ENCODE measurements at regions not wholly inside any gene's neighbourhood (a gene's known extent, or its start where the extent isn't known, plus 50 kb on each side); places are given as distances from the start of the nearest gene placed in this dataset.
"Not testable (repeated sequence)": the region's sequence is repeated elsewhere in the genome, so short reads cannot be mapped to it uniquely, and the experiment has no call there.

GRCh38 chr2:35580956-35581355 lies 774.6 kb upstream of the CRIM1 start:
- no peaks in the 10 kb centered on the region for H3K4me1 ChIP-seq
- no peak overlapping the region for H3K27ac ChIP-seq
- H3K4me3 ChIP-seq: no peak overlapping the region
- no peak for TF ChIP-seq POLR2A (IDR thresholded peaks at IDR 0.05)
- TF ChIP-seq CTCF (IDR thresholded peaks at IDR 0.05): no peak
- H3K27me3 ChIP-seq: no peaks in the 10 kb centered on the region
- DNase-seq: no peak
- H3K9me3 ChIP-seq: no peaks in the 10 kb centered on the region
- H3K36me3 ChIP-seq: no peaks in the 10 kb centered on the region

- H3K4me3 ChIP-seq, H3K36me3 ChIP-seq, H3K9me3 ChIP-seq, H3K27me3 ChIP-seq, H3K27ac ChIP-seq, H3K4me1 ChIP-seq, DNase-seq: not testable (repeated sequence)
Measured at GRCh38 chr2:35568574-35568973, 787.0 kb upstream of the CRIM1 start.

GRCh38 chr2:35562488-35562887 lies 793.1 kb upstream of the CRIM1 start:
- no peaks in the 10 kb centered on the region for H3K36me3 ChIP-seq
- H3K4me3 ChIP-seq: no peak overlapping the region
- no peaks in the 10 kb centered on the region for H3K27me3 ChIP-seq
- no peak for TF ChIP-seq POLR2A (IDR thresholded peaks at IDR 0.05)
- no peak for TF ChIP-seq CTCF (IDR thresholded peaks at IDR 0.05)
- no peaks in the 10 kb centered on the region for H3K4me1 ChIP-seq
- H3K27ac ChIP-seq: no peak overlapping the region
- DNase-seq: no peak
- no peaks in the 10 kb centered on the region for H3K9me3 ChIP-seq

DNA sequence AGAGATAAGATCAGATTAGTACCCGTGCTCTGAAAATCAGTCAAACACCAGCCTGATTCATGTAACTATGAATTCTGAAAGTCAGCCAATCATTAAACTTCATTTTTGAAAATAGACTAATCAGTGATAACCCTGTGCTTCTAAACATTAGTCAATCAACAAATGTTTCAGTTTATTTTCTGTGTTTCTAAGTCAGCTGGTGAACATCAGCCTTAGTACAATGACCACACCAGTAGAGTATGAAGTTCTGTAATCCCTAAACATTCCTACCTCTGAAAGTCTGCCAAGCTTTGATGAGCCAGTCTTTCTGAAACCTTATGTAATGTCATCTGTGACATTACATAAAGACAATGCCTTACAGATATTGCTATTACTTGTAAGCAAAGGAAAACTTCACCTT lies 807.4 kb upstream of the CRIM1 start:
- H3K27me3 ChIP-seq: no peaks in the 10 kb centered on the region
- no peak for DNase-seq
- H3K4me1 ChIP-seq: no peaks in the 10 kb centered on the region
- no peaks in the 10 kb centered on the region for H3K9me3 ChIP-seq
- H3K4me3 ChIP-seq: no peak overlapping the region
- no peak overlapping the region for H3K27ac ChIP-seq
- TF ChIP-seq CTCF (IDR thresholded peaks at IDR 0.05): no peak
- no peak for TF ChIP-seq POLR2A (IDR thresholded peaks at IDR 0.05)
- H3K36me3 ChIP-seq: no peaks in the 10 kb centered on the region

- DNase-seq: no peak
- Histone ChIP-seq H3K27me3 (no peaks in the 10 kb centered on the region), H3K27ac (no peak overlapping the region), H3K4me1 (no peaks in the 10 kb centered on the region), H3K36me3 (no peaks in the 10 kb centered on the region), H3K9me3 (no peaks in the 10 kb centered on the region), H3K4me3 (no peak overlapping the region)
- TF ChIP-seq CTCF (IDR thresholded peaks at IDR 0.05) (no peak), POLR2A (IDR thresholded peaks at IDR 0.05) (no peak)
Measured at GRCh38 chr2:35545301-35545700, 810.3 kb upstream of the CRIM1 start.

GRCh38 chr2:35538796-35539195 lies 816.8 kb upstream of the CRIM1 start:
- Histone ChIP-seq H3K27ac (no peak overlapping the region), H3K4me3 (no peak overlapping the region), H3K36me3 (no peaks in the 10 kb centered on the region), H3K4me1 (no peaks in the 10 kb centered on the region), H3K27me3 (no peaks in the 10 kb centered on the region), H3K9me3 (no peaks in the 10 kb centered on the region)
- DNase-seq: no peak
- TF ChIP-seq POLR2A (IDR thresholded peaks at IDR 0.05): no peak
- TF ChIP-seq CTCF (IDR thresholded peaks at IDR 0.05): no peak
